CD8-positive, alpha-beta memory T cell (primary cell): ENCODE measurements at regions not wholly inside any gene's neighbourhood (a gene's known extent, or its start where the extent isn't known, plus 50 kb on each side); places are given as distances from the start of the nearest gene placed in this dataset.
"Not testable (repeated sequence)": the region's sequence is repeated elsewhere in the genome, so short reads cannot be mapped to it uniquely, and the experiment has no call there.

Experiments used
- CTCF ChIA-PET: fragments of 350-600 bp; sonication (Branson Sonifier 250); formaldehyde crosslinking; loops from one replicate; lab custom pipeline; 2021; ENCODE audit warnings: antibody characterized with exemption; lab: Charles Lee
- POLR2A ChIA-PET: fragments of 350-600 bp; sonication (Branson Sonifier 250); formaldehyde crosslinking; loops from one replicate; lab custom pipeline; 2021; ENCODE audit warnings: antibody characterized with exemption; lab: Charles Lee
- DNase-seq, 5 donors: peaks; one replicate each; pipeline versions ENCODE4 v3.0.0 to v3.0.0-alpha.2; 2020 to 2022; ENCODE audit warnings: mixed read lengths in 1 of 5
- H3K27ac ChIP-seq: one replicate; pipeline ENCODE4 v1.7.0; 2013; ENCODE audit warnings: low read depth, mild to moderate bottlenecking, low read length, moderate library complexity
- H3K27me3 ChIP-seq: 2 replicates; pipeline ENCODE4 v1.7.0; 2013; ENCODE audit warnings: low read length, mild to moderate bottlenecking; ENCODE audit not compliant: insufficient read depth, poor library complexity, severe bottlenecking
- H3K36me3 ChIP-seq: 2 replicates; pipeline ENCODE4 v1.7.0; 2013; ENCODE audit warnings: mild to moderate bottlenecking, low read length, moderate library complexity; ENCODE audit not compliant: insufficient read depth
- H3K4me1 ChIP-seq: 2 replicates; pipeline ENCODE4 v1.7.0; 2013; ENCODE audit warnings: mild to moderate bottlenecking, low read length, moderate library complexity; ENCODE audit not compliant: insufficient read depth
- H3K4me3 ChIP-seq: 2 replicates; pipeline ENCODE4 v1.7.0; 2013; ENCODE audit warnings: mild to moderate bottlenecking, low read length
- H3K9me3 ChIP-seq: 2 replicates; pipeline ENCODE4 v1.7.0; 2013; ENCODE audit warnings: mild to moderate bottlenecking, low read length
- H3K27ac Mint-ChIP-seq, 8 donors: one replicate each; pipeline ENCODE4 v1.8.0; 2020 to 2021; ENCODE audit warnings: mixed read lengths in 8 of 8, mild to moderate bottlenecking in 6 of 8, inconsistent platforms in 3 of 8, moderate library complexity in 3 of 8
- H3K27me3 Mint-ChIP-seq, 2 donors: one replicate each; pipeline ENCODE4 v1.8.0; 2020 to 2021; ENCODE audit warnings: mixed read lengths in 2 of 2, mild to moderate bottlenecking in 1 of 2, moderate library complexity in 1 of 2
- H3K36me3 Mint-ChIP-seq, 3 donors: one replicate each; pipeline ENCODE4 v1.8.0; 2020 to 2021; ENCODE audit warnings: mixed read lengths in 3 of 3, inconsistent platforms in 1 of 3, mild to moderate bottlenecking in 1 of 3
- H3K4me1 Mint-ChIP-seq, 3 donors: one replicate each; pipeline ENCODE4 v1.8.0; 2020 to 2021; ENCODE audit warnings: mixed read lengths in 3 of 3, inconsistent platforms in 1 of 3, mild to moderate bottlenecking in 1 of 3
- H3K4me3 Mint-ChIP-seq, 7 donors: one replicate each; pipeline ENCODE4 v1.8.0; 2020 to 2021; ENCODE audit warnings: mixed read lengths in 7 of 7, mild to moderate bottlenecking in 6 of 7, moderate library complexity in 4 of 7, inconsistent platforms in 2 of 7
- H3K9me3 Mint-ChIP-seq, 5 donors: one replicate each; pipeline ENCODE4 v1.8.0; 2020 to 2022; ENCODE audit warnings: mixed read lengths in 5 of 5, mild to moderate bottlenecking in 3 of 5, moderate library complexity in 2 of 5, inconsistent platforms in 1 of 5

- H3K4me1 ChIP-seq, H3K9me3 Mint-ChIP-seq, H3K9me3 ChIP-seq, H3K36me3 Mint-ChIP-seq, H3K36me3 ChIP-seq, CTCF ChIA-PET, H3K4me1 Mint-ChIP-seq, H3K27me3 ChIP-seq, H3K27ac ChIP-seq, H3K27me3 Mint-ChIP-seq, H3K27ac Mint-ChIP-seq, POLR2A ChIA-PET, DNase-seq, H3K4me3 ChIP-seq: not testable (repeated sequence)
- H3K4me3 Mint-ChIP-seq: peak overlapping the region in 2 of 7 donors; percentile 34 to 36
These were observed 66.3 kb downstream of the FAM72B start for GRCh38 chr1:121117622-121118479.
